Neural progenitor cell (in vitro differentiated cells): ENCODE measurements at regions not wholly inside any gene's neighbourhood (a gene's known extent, or its start where the extent isn't known, plus 50 kb on each side); places are given as distances from the start of the nearest gene placed in this dataset.
A peak's percentile ranks its signal among the peaks of the same experiment; 100 is the strongest.

Experiments
- DNase-seq: peaks from one replicate; pipeline ENCODE4 v3.0.0-alpha.2; 2016; ENCODE audit warnings: low spot score
- H2AFZ ChIP-seq: fragments of 200-600 bp; sonication (generic); replicated peaks from 2 replicates; pipeline ENCODE4 v1.6.1; 2016; ENCODE audit warnings: antibody characterized with exemption
- H3F3A ChIP-seq: fragments of 200-600 bp; sonication (generic); 2 replicates; pipeline ENCODE4 v1.6.1; 2016; ENCODE audit warnings: antibody characterized with exemption, low read depth
- H3K27ac ChIP-seq: fragments of 200-600 bp; sonication (generic); 2 replicates; pipeline ENCODE4 v1.5.1; 2016; ENCODE audit warnings: mild to moderate bottlenecking
- H3K27me3 ChIP-seq: fragments of 200-600 bp; sonication (generic); 2 replicates; pipeline ENCODE4 v1.6.1; 2016; ENCODE audit warnings: mild to moderate bottlenecking, moderate library complexity
- H3K36me3 ChIP-seq: fragments of 200-600 bp; sonication (generic); 2 replicates; pipeline ENCODE4 v1.5.1; 2016
- H3K4me1 ChIP-seq: fragments of 200-600 bp; sonication (generic); 2 replicates; pipeline ENCODE4 v1.6.1; 2016; ENCODE audit warnings: mixed run types
- H3K4me2 ChIP-seq: fragments of 200-600 bp; sonication (generic); 2 replicates; pipeline ENCODE4 v1.6.1; 2016
- H3K4me3 ChIP-seq: fragments of 200-600 bp; sonication (generic); 2 replicates; pipeline ENCODE4 v1.5.1; 2016
- H3K79me2 ChIP-seq: fragments of 200-600 bp; sonication (generic); 2 replicates; pipeline ENCODE4 v1.6.1; 2016; ENCODE audit warnings: low read depth
- H3K9ac ChIP-seq: fragments of 200-600 bp; sonication (generic); 2 replicates; pipeline ENCODE4 v1.6.1; 2016
- H3K9me3 ChIP-seq: fragments of 200-600 bp; sonication (generic); 2 replicates; pipeline ENCODE4 v1.5.1; 2016; ENCODE audit warnings: low read depth
- H4K20me1 ChIP-seq: fragments of 200-600 bp; sonication (generic); 2 replicates; pipeline ENCODE4 v1.6.1; 2016; ENCODE audit warnings: low read depth
- H3K27ac Mint-ChIP-seq: 3 replicates; pipeline ENCODE4 v1.8.0; 2021; ENCODE audit warnings: mixed read lengths
- H3K27me3 Mint-ChIP-seq: 2 replicates; pipeline ENCODE4 v1.8.0; 2022; ENCODE audit warnings: low read depth, mild to moderate bottlenecking, inconsistent platforms, moderate library complexity, mixed read lengths; ENCODE audit not compliant: insufficient read depth
- H3K36me3 Mint-ChIP-seq: 3 replicates; pipeline ENCODE4 v1.8.0; 2021; ENCODE audit warnings: mixed read lengths
- H3K4me1 Mint-ChIP-seq: 3 replicates; pipeline ENCODE4 v1.8.0; 2021; ENCODE audit warnings: mixed read lengths
- H3K4me3 Mint-ChIP-seq: 3 replicates; pipeline ENCODE4 v1.8.0; 2021; ENCODE audit warnings: mild to moderate bottlenecking, moderate library complexity, mixed read lengths
- H3K9me3 Mint-ChIP-seq: 3 replicates; pipeline ENCODE4 v1.8.0; 2020; ENCODE audit warnings: mixed read lengths
- EZH2 ChIP-seq: fragments of 200-600 bp; sonication (generic); IDR thresholded peaks from 2 replicates; pipeline ENCODE4 v1.6.1; 2017; ENCODE audit warnings: antibody characterized with exemption, mild to moderate bottlenecking, moderate library complexity
- EZH2phosphoT487 ChIP-seq: fragments of 200-600 bp; sonication (generic); IDR thresholded peaks from 2 replicates; pipeline ENCODE4 v1.6.1; 2017; ENCODE audit warnings: antibody characterized with exemption
- TF ChIP-seq, protein P1 (sequence below): fragments of 200-600 bp; sonication (generic); IDR thresholded peaks from 2 replicates; pipeline ENCODE4 v1.5.1; 2017; ENCODE audit warnings: antibody characterized with exemption, mild to moderate bottlenecking

DNA sequence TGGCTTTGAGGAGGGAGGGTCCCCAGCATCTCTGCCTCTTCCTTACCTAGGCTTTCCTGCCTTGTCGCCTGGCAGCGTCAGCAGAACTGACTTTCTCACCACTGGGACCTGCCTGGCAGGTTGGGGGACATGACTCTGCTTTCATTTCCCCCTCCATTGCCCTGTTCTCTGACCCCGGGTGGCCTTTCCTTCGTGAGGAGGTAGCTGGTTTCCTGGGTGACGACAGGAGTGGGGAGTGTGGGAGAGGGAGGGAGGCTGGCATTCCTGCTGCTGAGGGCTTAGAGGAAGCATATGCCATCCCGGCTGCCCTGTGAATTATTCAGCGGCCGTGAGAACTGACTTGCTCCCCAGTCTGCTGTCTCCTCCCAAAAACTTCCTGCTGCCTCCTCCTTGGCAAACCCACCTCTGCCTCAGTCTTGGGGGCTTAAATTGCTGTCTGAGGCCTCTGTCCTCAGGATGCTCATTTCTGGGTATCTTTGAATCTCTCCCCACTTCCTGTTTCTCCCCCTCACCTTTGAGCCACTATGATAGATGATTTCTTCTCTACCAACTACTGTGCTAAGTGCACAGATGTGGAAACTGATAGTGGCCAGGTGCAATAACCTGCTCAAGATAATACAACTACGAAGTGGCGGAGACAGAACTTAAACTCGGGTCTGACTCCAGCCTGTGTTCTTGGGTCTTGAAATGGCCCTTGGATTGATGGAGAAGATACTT lies 182.0 kb upstream of the CSF3R start:
- Histone ChIP-seq H4K20me1 (no peaks in the 10 kb centered on the region), H3K9ac (no peak overlapping the region), H3K36me3 (no peaks in the 10 kb centered on the region), H3K79me2 (no peaks in the 10 kb centered on the region), H3K4me3 (no peak overlapping the region), H3K27me3 (no peaks in the 10 kb centered on the region), H3F3A (peaks cover 27% of the 10 kb centered on the region), H3K4me1 (peaks cover 32% of the 10 kb centered on the region), H3K9me3 (no peaks in the 10 kb centered on the region), H2AFZ (no peak overlapping the region), H3K4me2 (no peak overlapping the region), H3K27ac (no peak overlapping the region)
- H3K4me3 Mint-ChIP-seq: no peak overlapping the region
- H3K36me3 Mint-ChIP-seq: no peaks in the 10 kb centered on the region
- peaks cover 8% of the 10 kb centered on the region for H3K27me3 Mint-ChIP-seq
- H3K27ac Mint-ChIP-seq: peak overlapping the region; percentile 33
- no peaks in the 10 kb centered on the region for H3K9me3 Mint-ChIP-seq
- peaks cover 21% of the 10 kb centered on the region for H3K4me1 Mint-ChIP-seq
- TF ChIP-seq EZH2phosphoT487 (no peak), EZH2 (no peak)
- TF ChIP-seq, protein P1, sequence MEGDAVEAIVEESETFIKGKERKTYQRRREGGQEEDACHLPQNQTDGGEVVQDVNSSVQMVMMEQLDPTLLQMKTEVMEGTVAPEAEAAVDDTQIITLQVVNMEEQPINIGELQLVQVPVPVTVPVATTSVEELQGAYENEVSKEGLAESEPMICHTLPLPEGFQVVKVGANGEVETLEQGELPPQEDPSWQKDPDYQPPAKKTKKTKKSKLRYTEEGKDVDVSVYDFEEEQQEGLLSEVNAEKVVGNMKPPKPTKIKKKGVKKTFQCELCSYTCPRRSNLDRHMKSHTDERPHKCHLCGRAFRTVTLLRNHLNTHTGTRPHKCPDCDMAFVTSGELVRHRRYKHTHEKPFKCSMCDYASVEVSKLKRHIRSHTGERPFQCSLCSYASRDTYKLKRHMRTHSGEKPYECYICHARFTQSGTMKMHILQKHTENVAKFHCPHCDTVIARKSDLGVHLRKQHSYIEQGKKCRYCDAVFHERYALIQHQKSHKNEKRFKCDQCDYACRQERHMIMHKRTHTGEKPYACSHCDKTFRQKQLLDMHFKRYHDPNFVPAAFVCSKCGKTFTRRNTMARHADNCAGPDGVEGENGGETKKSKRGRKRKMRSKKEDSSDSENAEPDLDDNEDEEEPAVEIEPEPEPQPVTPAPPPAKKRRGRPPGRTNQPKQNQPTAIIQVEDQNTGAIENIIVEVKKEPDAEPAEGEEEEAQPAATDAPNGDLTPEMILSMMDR: no peak
- no peak for DNase-seq

DNA sequence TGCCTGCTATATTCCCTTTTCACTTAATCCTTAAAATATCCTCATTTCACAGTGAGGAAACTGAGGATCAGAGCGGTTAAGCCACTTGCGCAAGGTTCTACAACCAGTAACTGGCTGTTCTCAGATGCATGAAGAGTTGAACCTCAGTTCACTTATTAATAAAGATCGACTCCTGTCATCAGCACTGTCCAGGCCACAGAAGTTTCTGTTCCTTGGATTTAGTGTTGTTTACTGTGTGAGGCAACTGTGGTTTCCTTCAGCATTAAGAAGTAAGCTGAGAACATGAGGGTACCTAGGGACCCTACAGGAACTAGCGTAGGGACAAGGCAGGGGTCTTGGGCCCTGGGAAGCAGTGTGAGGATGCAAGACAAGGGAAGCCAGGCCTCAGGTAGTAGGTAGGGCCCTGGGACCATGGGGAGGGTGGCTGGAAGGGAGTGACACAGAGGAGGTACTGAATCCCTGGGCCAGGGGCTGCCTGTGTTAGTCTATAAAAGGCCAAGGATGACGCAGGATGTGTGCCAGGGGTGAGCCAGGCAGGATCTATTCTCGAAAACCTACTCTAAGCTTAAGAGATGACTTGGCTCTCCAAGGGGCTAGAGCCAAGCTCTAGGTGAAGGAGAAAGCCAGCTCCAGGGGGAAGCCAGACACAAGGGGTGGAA lies 181.2 kb upstream of the CSF3R start:
- Histone ChIP-seq H3K36me3 (no peaks in the 10 kb centered on the region), H3K27me3 (no peaks in the 10 kb centered on the region), H3K27ac (no peak overlapping the region), H3K9me3 (no peaks in the 10 kb centered on the region), H3K9ac (no peak overlapping the region), H3K4me2 (no peak overlapping the region), H3K4me3 (no peak overlapping the region), H3K4me1 (peaks cover 24% of the 10 kb centered on the region), H2AFZ (no peak overlapping the region), H3F3A (peaks cover 19% of the 10 kb centered on the region), H4K20me1 (no peaks in the 10 kb centered on the region), H3K79me2 (no peaks in the 10 kb centered on the region)
- Mint-ChIP-seq H3K27ac (peak overlapping the region; percentile 62), H3K9me3 (no peaks in the 10 kb centered on the region), H3K27me3 (peaks cover 8% of the 10 kb centered on the region), H3K4me1 (peaks cover 13% of the 10 kb centered on the region), H3K4me3 (no peak overlapping the region), H3K36me3 (no peaks in the 10 kb centered on the region)
- TF ChIP-seq EZH2phosphoT487 (no peak), EZH2 (no peak)
- TF ChIP-seq, protein P1: no peak
- no peak for DNase-seq

DNA sequence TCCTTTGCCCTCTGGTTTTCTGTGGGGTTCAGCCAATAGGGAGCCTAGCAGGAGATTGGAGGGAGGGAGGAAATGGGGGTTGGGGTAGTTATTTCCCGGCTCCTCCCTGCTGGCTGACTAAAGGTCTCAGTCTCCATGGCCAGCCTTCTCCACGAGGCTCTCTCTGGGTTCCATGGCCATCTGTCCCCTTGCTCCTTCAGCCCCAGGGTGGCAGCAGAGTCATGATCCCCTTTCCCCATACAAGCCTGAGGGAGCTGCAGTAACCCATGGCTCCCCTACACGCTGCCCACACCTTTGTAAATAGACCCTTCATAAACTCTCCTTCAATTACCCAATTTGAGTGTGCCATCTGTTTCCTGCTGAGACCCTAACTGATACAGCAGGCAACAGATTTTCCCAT lies 176.1 kb upstream of the CSF3R start:
- DNase-seq: no peak
- H3K27me3 ChIP-seq: no peaks in the 10 kb centered on the region
- H3K9me3 Mint-ChIP-seq: no peaks in the 10 kb centered on the region
- H3K27me3 Mint-ChIP-seq: peaks cover 9% of the 10 kb centered on the region
- H3K4me2 ChIP-seq: no peak overlapping the region
- TF ChIP-seq, protein P1: no peak
- TF ChIP-seq EZH2phosphoT487: no peak
- H2AFZ ChIP-seq: no peak overlapping the region
- H3K4me1 ChIP-seq: peaks cover 9% of the 10 kb centered on the region
- H3K4me1 Mint-ChIP-seq: no peaks in the 10 kb centered on the region
- H3K9ac ChIP-seq: no peak overlapping the region
- H4K20me1 ChIP-seq: no peaks in the 10 kb centered on the region
- H3K36me3 ChIP-seq: no peaks in the 10 kb centered on the region
- H3K79me2 ChIP-seq: no peaks in the 10 kb centered on the region
- no peak overlapping the region for H3K4me3 Mint-ChIP-seq
- H3K27ac Mint-ChIP-seq: no peak overlapping the region
- no peaks in the 10 kb centered on the region for H3K36me3 Mint-ChIP-seq
- H3K4me3 ChIP-seq: no peak overlapping the region
- no peaks in the 10 kb centered on the region for H3K9me3 ChIP-seq
- no peaks in the 10 kb centered on the region for H3F3A ChIP-seq
- no peak overlapping the region for H3K27ac ChIP-seq
